Mammary epithelial cell (primary cell): ENCODE measurements at regions not wholly inside any gene's neighbourhood (a gene's known extent, or its start where the extent isn't known, plus 50 kb on each side); places are given as distances from the start of the nearest gene placed in this dataset.

Source experiments
- CTCF ChIP-seq, 2 donors: IDR thresholded peaks in 1 of 2; conservative IDR thresholded peaks in 1 of 2; 2 replicates each; pipeline ENCODE4 v1.5.1; 2011 to 2012; ENCODE audit warnings: inconsistent platforms in 2 of 2, low read length in 2 of 2, mild to moderate bottlenecking in 2 of 2, control low read depth in 1 of 2, low read depth in 1 of 2; ENCODE audit not compliant: insufficient read depth in 1 of 2; ENCODE audit errors: extremely low read depth in 1 of 2
- EZH2 ChIP-seq: IDR thresholded peaks from 2 replicates; pipeline ENCODE4 v1.6.1; 2012; ENCODE audit warnings: low read length, inconsistent platforms, borderline replicate concordance

- TF ChIP-seq EZH2, result no peak
- no peak for TF ChIP-seq CTCF (conservative IDR thresholded peaks at IDR 0.05 in 1 of 2, IDR thresholded peaks at IDR 0.05 in 1 of 2; ENCODE audit: extremely low read depth in 1 of 2, insufficient read depth in 1 of 2, low read depth in 1 of 2, low read length in 2 of 2)
These were observed 348.3 kb upstream of the SFSWAP start for GRCh38 chr12:131362291-131363211.
